GM06990 (cell line): ENCODE measurements at regions not wholly inside any gene's neighbourhood (a gene's known extent, or its start where the extent isn't known, plus 50 kb on each side); places are given as distances from the start of the nearest gene placed in this dataset.
"Not testable (repeated sequence)": the region's sequence is repeated elsewhere in the genome, so short reads cannot be mapped to it uniquely, and the experiment has no call there.

Source experiments
- DNase-seq: peaks from one replicate; pipeline ENCODE4 v3.0.0-alpha.2; 2011; ENCODE audit not compliant: insufficient read length; ENCODE audit errors: extremely low read depth
- H3K27me3 ChIP-seq: replicated peaks from 2 replicates; pipeline ENCODE4 v1.6.0; 2011; ENCODE audit warnings: low read length; ENCODE audit not compliant: control insufficient read depth, insufficient read depth
- H3K36me3 ChIP-seq: 2 replicates; pipeline ENCODE4 v1.5.1; 2011; ENCODE audit warnings: low read length; ENCODE audit not compliant: control insufficient read depth, insufficient read depth
- H3K4me3 ChIP-seq: replicated peaks from 2 replicates; pipeline ENCODE4 v1.5.1; 2011; ENCODE audit warnings: low read depth, mild to moderate bottlenecking, control low read depth, low read length
- CTCF ChIP-seq: IDR thresholded peaks from 2 replicates; pipeline ENCODE4 v1.5.1; 2011; ENCODE audit warnings: low read length, control low read depth, mild to moderate bottlenecking, inconsistent platforms; ENCODE audit not compliant: insufficient read depth, poor library complexity, severe bottlenecking

DNA sequence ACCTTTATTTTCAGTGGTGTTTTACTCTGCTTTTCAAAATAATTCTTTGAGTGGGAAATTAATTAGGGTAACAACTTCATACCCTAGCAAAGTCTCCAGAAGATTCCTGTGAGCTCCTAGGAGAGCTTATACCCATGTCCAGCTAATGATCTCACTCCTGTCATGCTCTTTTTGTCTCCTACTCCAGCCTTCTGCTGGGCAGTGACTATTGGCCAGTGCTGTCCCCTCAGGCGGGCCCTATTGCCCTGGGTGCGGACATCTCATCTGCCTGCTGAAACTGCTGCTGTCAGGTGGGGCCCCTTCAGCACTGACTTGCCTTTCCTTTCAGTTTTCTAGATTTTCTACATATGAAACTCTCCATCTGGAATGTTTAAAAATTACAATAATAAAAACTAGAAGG, 80.3 kb downstream of the EBLN1 start:
- no peak for TF ChIP-seq CTCF
- Histone ChIP-seq H3K4me3 (no peak overlapping the region), H3K36me3 (no peaks in the 10 kb centered on the region), H3K27me3 (no peaks in the 10 kb centered on the region)
- DNase-seq = no peak

- no peak for DNase-seq
- H3K4me3 ChIP-seq = no peak overlapping the region
- no peaks in the 10 kb centered on the region for H3K36me3 ChIP-seq
- H3K27me3 ChIP-seq = no peaks in the 10 kb centered on the region
- no peak for TF ChIP-seq CTCF
Observed at GRCh38 chr10:22135591-22135990, 82.2 kb downstream of the EBLN1 start.

- no peak overlapping the region for H3K4me3 ChIP-seq
- no peak for TF ChIP-seq CTCF
- H3K36me3 ChIP-seq = no peaks in the 10 kb centered on the region
- no peaks in the 10 kb centered on the region for H3K27me3 ChIP-seq
- peak; percentile 6 for DNase-seq
Observed at GRCh38 chr10:22133749-22134624, 83.8 kb downstream of the EBLN1 start.

DNA sequence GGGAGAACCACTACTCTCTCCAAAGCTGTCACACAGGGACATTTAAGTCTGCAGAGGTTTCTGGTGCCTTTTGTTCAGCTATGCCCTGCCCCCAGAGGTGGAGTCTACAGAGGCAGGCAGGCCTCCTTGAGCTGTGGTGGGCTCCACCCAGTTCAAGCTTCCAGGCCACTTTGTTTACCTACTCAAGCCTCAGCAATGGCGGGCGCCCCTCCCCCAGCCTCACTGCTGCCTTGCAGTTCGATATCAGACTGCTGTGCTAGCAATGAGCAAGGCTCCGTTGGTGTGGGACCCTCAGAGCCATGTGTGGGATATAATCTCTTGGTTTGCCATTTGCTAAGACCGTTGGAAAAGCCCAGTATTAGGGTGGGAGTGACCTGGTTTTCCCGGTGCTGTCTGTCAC, 87.0 kb downstream of the EBLN1 start:
- H3K27me3 ChIP-seq = not testable (repeated sequence)

GRCh38 chr10:22129612-22130011, 88.2 kb downstream of the EBLN1 start:
- not testable (repeated sequence) for H3K4me3 ChIP-seq, H3K27me3 ChIP-seq, H3K36me3 ChIP-seq, DNase-seq

More for the DNA sequence above, 87.0 kb downstream of the EBLN1 start:
- H3K4me3 ChIP-seq, DNase-seq, H3K36me3 ChIP-seq: not testable (repeated sequence)

- not testable (repeated sequence) for H3K4me3 ChIP-seq, H3K36me3 ChIP-seq, DNase-seq, H3K27me3 ChIP-seq
Observed at GRCh38 chr10:22121181-22121580, 96.6 kb downstream of the EBLN1 start.

- not testable (repeated sequence) for H3K4me3 ChIP-seq, H3K36me3 ChIP-seq, H3K27me3 ChIP-seq, DNase-seq
Observed at GRCh38 chr10:22120072-22120471, 97.7 kb downstream of the EBLN1 start.

- not testable (repeated sequence) for H3K4me3 ChIP-seq, H3K27me3 ChIP-seq, H3K36me3 ChIP-seq, DNase-seq
Observed at GRCh38 chr10:22119575-22119974, 98.2 kb downstream of the EBLN1 start.
